ENCODE measurements at regions not wholly inside any gene's neighbourhood (a gene's known extent, or its start where the extent isn't known, plus 50 kb on each side); places are given as distances from the start of the nearest gene placed in this dataset.

DNA sequence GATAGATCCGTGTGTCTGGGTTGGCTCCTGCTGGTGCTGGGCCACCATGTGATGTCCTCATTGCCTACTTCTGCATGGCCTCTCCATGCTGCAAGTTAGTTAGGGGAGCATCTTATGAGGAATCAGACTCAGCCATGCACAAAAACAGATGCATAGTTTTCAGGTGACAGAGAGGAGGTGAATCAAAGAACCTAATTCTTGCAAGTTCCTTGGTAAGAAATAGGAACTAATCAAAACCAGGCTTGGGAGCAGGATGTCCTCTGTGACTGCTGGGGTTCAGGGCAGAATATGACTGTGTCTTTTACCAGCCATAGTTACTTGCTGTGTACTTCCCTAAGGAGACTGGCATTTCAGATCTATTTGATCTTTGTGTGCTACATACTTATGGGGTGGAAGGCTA lies 61.6 kb downstream of the C9orf152 start:
- H3K27ac ChIP-seq (ENCODE audit: low read depth, low read length): peak overlapping the region; percentile 34
- H3K4me3 ChIP-seq (ENCODE audit: insufficient read depth, low read length): no peak overlapping the region
- peaks cover 60% of the 10 kb centered on the region for H3K4me1 ChIP-seq (ENCODE audit: insufficient read depth, low read length)
- H3K79me2 ChIP-seq (ENCODE audit: insufficient read depth, low read length): peaks cover 92% of the 10 kb centered on the region
- H4K20me1 ChIP-seq (ENCODE audit: insufficient read depth, low read length): peaks cover 42% of the 10 kb centered on the region
- H3K4me2 ChIP-seq (ENCODE audit: insufficient read depth, low read length): no peak overlapping the region
- no peak for DNase-seq (ENCODE audit: insufficient read length, low spot score, missing footprints)
- no peak overlapping the region for H2AFZ ChIP-seq (ENCODE audit: low read length)
- no peaks in the 10 kb centered on the region for H3K9me3 ChIP-seq (ENCODE audit: low read depth, low read length)
- no peaks in the 10 kb centered on the region for H3K27me3 ChIP-seq (ENCODE audit: insufficient read depth, low read length)
- H3K36me3 ChIP-seq (ENCODE audit: insufficient read depth, low read length): peaks cover 9% of the 10 kb centered on the region
- TF ChIP-seq, protein P1, sequence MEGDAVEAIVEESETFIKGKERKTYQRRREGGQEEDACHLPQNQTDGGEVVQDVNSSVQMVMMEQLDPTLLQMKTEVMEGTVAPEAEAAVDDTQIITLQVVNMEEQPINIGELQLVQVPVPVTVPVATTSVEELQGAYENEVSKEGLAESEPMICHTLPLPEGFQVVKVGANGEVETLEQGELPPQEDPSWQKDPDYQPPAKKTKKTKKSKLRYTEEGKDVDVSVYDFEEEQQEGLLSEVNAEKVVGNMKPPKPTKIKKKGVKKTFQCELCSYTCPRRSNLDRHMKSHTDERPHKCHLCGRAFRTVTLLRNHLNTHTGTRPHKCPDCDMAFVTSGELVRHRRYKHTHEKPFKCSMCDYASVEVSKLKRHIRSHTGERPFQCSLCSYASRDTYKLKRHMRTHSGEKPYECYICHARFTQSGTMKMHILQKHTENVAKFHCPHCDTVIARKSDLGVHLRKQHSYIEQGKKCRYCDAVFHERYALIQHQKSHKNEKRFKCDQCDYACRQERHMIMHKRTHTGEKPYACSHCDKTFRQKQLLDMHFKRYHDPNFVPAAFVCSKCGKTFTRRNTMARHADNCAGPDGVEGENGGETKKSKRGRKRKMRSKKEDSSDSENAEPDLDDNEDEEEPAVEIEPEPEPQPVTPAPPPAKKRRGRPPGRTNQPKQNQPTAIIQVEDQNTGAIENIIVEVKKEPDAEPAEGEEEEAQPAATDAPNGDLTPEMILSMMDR (IDR thresholded peaks at IDR 0.05; ENCODE audit: extremely low read depth, low read depth, low read length): no peak

GRCh38 chr9:110148384-110148783 lies 59.6 kb downstream of the C9orf152 start:
- Histone ChIP-seq H3K27me3 (ENCODE audit: insufficient read depth, low read length) (no peaks in the 10 kb centered on the region), H3K27ac (ENCODE audit: low read depth, low read length) (peak overlapping the region; percentile 84), H2AFZ (ENCODE audit: low read length) (no peak overlapping the region), H3K36me3 (ENCODE audit: insufficient read depth, low read length) (peaks cover 9% of the 10 kb centered on the region), H3K9me3 (ENCODE audit: low read depth, low read length) (no peaks in the 10 kb centered on the region), H4K20me1 (ENCODE audit: insufficient read depth, low read length) (peaks cover 50% of the 10 kb centered on the region), H3K79me2 (ENCODE audit: insufficient read depth, low read length) (peaks cover 99% of the 10 kb centered on the region), H3K4me2 (ENCODE audit: insufficient read depth, low read length) (peak overlapping the region; percentile 80), H3K4me1 (ENCODE audit: insufficient read depth, low read length) (peaks cover 49% of the 10 kb centered on the region), H3K4me3 (ENCODE audit: insufficient read depth, low read length) (peak overlapping the region; percentile 29)
- TF ChIP-seq, protein P1 (IDR thresholded peaks at IDR 0.05; ENCODE audit: extremely low read depth, low read depth, low read length): no peak
- DNase-seq (ENCODE audit: insufficient read length, low spot score, missing footprints): no peak

DNA sequence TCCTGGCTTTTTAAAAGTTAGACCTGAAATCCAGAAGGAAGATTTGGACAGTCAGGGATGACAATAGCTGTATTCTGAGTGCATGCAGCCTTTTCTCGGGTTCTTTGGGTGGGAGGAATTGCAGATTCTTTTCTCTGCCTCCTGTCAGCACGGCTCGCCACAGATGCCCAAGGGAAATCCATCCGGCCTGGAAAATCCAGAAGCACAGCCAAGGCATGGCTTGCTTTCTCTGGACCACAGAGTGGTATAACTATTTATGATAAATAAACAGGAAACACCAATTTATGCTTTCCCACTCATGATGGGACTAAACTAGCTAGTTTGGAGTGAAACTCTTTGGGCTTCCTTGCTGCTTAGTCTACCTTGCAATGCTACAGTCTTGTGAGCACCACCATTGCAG lies 59.1 kb downstream of the C9orf152 start:
- H4K20me1 ChIP-seq (ENCODE audit: insufficient read depth, low read length): peaks cover 51% of the 10 kb centered on the region
- H3K27me3 ChIP-seq (ENCODE audit: insufficient read depth, low read length): no peaks in the 10 kb centered on the region
- H3K79me2 ChIP-seq (ENCODE audit: insufficient read depth, low read length): peaks cover 99% of the 10 kb centered on the region
- no peak for DNase-seq (ENCODE audit: insufficient read length, low spot score, missing footprints)
- peaks cover 47% of the 10 kb centered on the region for H3K4me1 ChIP-seq (ENCODE audit: insufficient read depth, low read length)
- TF ChIP-seq, protein P1 (IDR thresholded peaks at IDR 0.05; ENCODE audit: extremely low read depth, low read depth, low read length): no peak
- H3K36me3 ChIP-seq (ENCODE audit: insufficient read depth, low read length): peaks cover 9% of the 10 kb centered on the region
- peak overlapping the region; percentile 84 for H3K27ac ChIP-seq (ENCODE audit: low read depth, low read length)
- H3K4me2 ChIP-seq (ENCODE audit: insufficient read depth, low read length): peak overlapping the region; percentile 80
- no peak overlapping the region for H3K4me3 ChIP-seq (ENCODE audit: insufficient read depth, low read length)
- no peak overlapping the region for H2AFZ ChIP-seq (ENCODE audit: low read length)
- no peaks in the 10 kb centered on the region for H3K9me3 ChIP-seq (ENCODE audit: low read depth, low read length)
